Transverse colon (tissue), 4 donors: ENCODE measurements at regions not wholly inside any gene's neighbourhood (a gene's known extent, or its start where the extent isn't known, plus 50 kb on each side); places are given as distances from the start of the nearest gene placed in this dataset.

ENCODE experiments used
- POLR2AphosphoS5 ChIP-seq, 3 donors: sonication (generic); formaldehyde crosslinking; IDR thresholded peaks; one replicate each; pipeline ENCODE4 v1.6.1; 2016; ENCODE audit warnings: antibody characterized with exemption in 3 of 3
- TF ChIP-seq, protein P1 (sequence below), 5 experiments: fragments of 200-600 bp in 3 of 5; fragments of 450-650 bp in 2 of 5; sonication (generic) in 3 of 5; IDR thresholded peaks; 1 replicate in 2 of 5; 2 replicates in 3 of 5; pipeline ENCODE4 v1.5.1; 2016 to 2017; ENCODE audit warnings: antibody characterized with exemption in 5 of 5, inconsistent platforms in 3 of 5, mild to moderate bottlenecking in 2 of 5, moderate library complexity in 1 of 5

DNA sequence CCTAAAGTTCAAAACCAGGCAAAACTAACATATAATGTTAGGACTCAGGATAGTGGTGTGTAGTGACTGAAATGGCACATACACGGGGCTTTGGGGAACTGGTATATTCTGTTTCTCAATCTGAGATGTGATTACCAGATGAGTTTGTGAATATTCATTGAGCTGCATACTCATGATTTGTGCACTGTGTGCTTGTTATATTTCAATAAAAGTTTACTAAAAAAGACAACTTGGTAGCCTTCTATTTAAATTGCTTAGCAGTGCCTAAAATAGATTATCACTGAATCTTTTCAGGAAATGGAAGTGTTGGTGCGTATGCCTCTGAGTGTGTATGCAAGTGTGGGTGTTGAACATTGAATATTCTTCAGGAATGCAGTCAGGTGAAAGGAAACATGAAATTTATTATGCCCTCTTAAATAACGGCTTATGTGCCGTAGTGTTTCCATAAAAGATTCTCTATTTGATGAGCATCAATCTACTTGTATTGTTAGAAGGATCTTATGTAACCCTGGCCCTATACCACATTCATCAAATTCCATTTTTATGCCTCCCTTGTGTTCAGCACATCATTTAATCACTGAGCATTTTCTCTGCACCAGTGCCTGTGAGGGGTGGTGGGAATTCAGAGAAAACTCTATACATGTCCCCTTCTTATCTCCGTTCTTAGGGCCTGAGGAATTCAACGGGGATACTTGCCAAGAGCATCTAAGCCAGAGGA lies 82.6 kb upstream of the AUTS2 start:
- TF ChIP-seq, protein P1, sequence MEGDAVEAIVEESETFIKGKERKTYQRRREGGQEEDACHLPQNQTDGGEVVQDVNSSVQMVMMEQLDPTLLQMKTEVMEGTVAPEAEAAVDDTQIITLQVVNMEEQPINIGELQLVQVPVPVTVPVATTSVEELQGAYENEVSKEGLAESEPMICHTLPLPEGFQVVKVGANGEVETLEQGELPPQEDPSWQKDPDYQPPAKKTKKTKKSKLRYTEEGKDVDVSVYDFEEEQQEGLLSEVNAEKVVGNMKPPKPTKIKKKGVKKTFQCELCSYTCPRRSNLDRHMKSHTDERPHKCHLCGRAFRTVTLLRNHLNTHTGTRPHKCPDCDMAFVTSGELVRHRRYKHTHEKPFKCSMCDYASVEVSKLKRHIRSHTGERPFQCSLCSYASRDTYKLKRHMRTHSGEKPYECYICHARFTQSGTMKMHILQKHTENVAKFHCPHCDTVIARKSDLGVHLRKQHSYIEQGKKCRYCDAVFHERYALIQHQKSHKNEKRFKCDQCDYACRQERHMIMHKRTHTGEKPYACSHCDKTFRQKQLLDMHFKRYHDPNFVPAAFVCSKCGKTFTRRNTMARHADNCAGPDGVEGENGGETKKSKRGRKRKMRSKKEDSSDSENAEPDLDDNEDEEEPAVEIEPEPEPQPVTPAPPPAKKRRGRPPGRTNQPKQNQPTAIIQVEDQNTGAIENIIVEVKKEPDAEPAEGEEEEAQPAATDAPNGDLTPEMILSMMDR (IDR thresholded peaks at IDR 0.05), result no peak
- TF ChIP-seq POLR2AphosphoS5 (IDR thresholded peaks at IDR 0.05), result no peak
